Activated T-cell treated with anti-CD3 and anti-CD28 coated beads, Interleukin-2, amount 50 U/mL, for 1 hour (primary cell): ENCODE measurements at regions not wholly inside any gene's neighbourhood (a gene's known extent, or its start where the extent isn't known, plus 50 kb on each side); places are given as distances from the start of the nearest gene placed in this dataset.

Experiments
- DNase-seq: peaks from one replicate; pipeline ENCODE4 v3.0.0-alpha.2; 2020

GRCh38 chr12:67593461-67594330 is 54.8 kb upstream of the DYRK2 start:
- no peak for DNase-seq

GRCh38 chr12:67594888-67595287 is 53.7 kb upstream of the DYRK2 start:
- no peak for DNase-seq

GRCh38 chr12:67595365-67595764 is 53.2 kb upstream of the DYRK2 start:
- no peak for DNase-seq

GRCh38 chr12:67598598-67598997 is 49.9 kb upstream of the DYRK2 start:
- DNase-seq: no peak
